ENCODE measurements at regions not wholly inside any gene's neighbourhood (a gene's known extent, or its start where the extent isn't known, plus 50 kb on each side); places are given as distances from the start of the nearest gene placed in this dataset.
"Not testable (repeated sequence)": the region's sequence is repeated elsewhere in the genome, so short reads cannot be mapped to it uniquely, and the experiment has no call there.

DNA sequence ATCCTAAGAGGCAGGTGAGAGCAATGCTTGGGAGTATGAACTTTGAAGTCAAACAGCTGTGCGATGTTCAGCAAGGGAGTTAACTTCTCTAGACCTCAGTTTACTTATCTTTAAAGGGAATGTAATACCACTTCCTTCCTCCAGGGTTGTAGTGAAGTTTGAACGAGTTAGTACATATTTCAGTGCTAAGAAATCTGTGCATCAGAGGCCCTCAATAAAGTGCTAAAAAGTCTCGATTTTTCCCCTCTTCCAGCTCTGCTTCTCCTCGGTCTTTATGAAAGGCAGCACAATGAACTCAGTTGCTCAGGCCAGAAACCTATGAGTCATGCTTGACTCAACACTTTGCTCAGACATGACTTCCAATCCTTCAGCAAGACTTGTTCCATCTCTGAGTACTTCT is 418.9 kb downstream of the MDFIC start:
- H3K27me3 Mint-ChIP-seq = peaks cover 1 to 2% of the 10 kb centered on the region in 2 donors
- DNase-seq = no peak
- Histone ChIP-seq H3K27ac (ENCODE audit: low read depth, low read length) (no peak overlapping the region), H3K4me1 (ENCODE audit: insufficient read depth, low read length) (no peaks in the 10 kb centered on the region), H3K4me3 (ENCODE audit: low read length in 2 of 2) (no peak overlapping the region), H3K9me3 (ENCODE audit: control insufficient read depth in 1 of 2, low read length in 2 of 2) (no peaks in the 10 kb centered on the region), H3K36me3 (ENCODE audit: insufficient read depth, low read length) (no peaks in the 10 kb centered on the region), H3K27me3 (ENCODE audit: insufficient read depth, low read length) (no peaks in the 10 kb centered on the region)
- H3K36me3 Mint-ChIP-seq = no peaks in the 10 kb centered on the region
- H3K4me1 Mint-ChIP-seq = peaks cover 0 to 4% (median 0%) of the 10 kb centered on the region in 4 donors
- POLR2A ChIA-PET (ENCODE audit: partially characterized antibody) = no interaction called here
- H3K9me3 Mint-ChIP-seq = peaks cover 0 to 3% (median 0%) of the 10 kb centered on the region in 8 donors
- no peak overlapping the region for H3K27ac Mint-ChIP-seq
- no peak overlapping the region for H3K4me3 Mint-ChIP-seq
- CTCF ChIA-PET (ENCODE audit: partially characterized antibody) = no interaction called here
- intact Hi-C loops (cut with micrococcal nuclease) = no loop called here

DNA sequence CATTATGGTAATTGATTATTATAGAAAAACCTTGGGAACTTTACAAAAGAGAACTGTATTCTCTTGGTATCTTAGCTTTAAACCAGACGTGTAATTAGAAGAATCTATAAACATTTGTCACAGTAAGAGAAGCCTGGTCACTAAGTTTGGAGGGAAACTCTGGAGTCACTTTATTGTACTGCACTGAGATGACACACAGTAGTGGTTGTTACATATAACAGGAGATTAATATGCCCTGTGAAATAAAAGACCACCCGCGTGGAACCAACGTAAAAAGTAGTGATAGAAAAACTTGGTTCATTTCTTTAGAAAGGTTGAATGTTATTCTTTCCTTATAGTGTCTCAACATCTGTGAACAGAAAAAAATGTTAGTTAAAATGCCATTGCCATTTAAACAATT is 416.1 kb downstream of the MDFIC start:
- H3K27me3 Mint-ChIP-seq = peaks cover 0 to 2% of the 10 kb centered on the region in 2 donors
- H3K27ac Mint-ChIP-seq = no peak overlapping the region
- H3K4me1 ChIP-seq (ENCODE audit: insufficient read depth, low read length) = no peaks in the 10 kb centered on the region
- H3K4me3 Mint-ChIP-seq = no peak overlapping the region
- H3K4me3 ChIP-seq (ENCODE audit: low read length in 2 of 2) = no peak overlapping the region
- H3K27ac ChIP-seq (ENCODE audit: low read depth, low read length) = no peak overlapping the region
- CTCF ChIA-PET (ENCODE audit: partially characterized antibody) = interaction anchor here (0.5 kb wide), 1 partner anchor 1474 kb away, joined by 3 read pairs; no protein-coding TSS in a partner anchor
- peaks cover 0 to 3% (median 0%) of the 10 kb centered on the region in 8 donors for H3K9me3 Mint-ChIP-seq
- POLR2A ChIA-PET (ENCODE audit: partially characterized antibody) = no interaction called here
- no peaks in the 10 kb centered on the region for H3K27me3 ChIP-seq (ENCODE audit: insufficient read depth, low read length)
- H3K36me3 Mint-ChIP-seq = no peaks in the 10 kb centered on the region
- no peaks in the 10 kb centered on the region for H3K36me3 ChIP-seq (ENCODE audit: insufficient read depth, low read length)
- no peaks in the 10 kb centered on the region for H3K9me3 ChIP-seq (ENCODE audit: control insufficient read depth in 1 of 2, low read length in 2 of 2)
- H3K4me1 Mint-ChIP-seq = peaks cover 0 to 4% (median 0%) of the 10 kb centered on the region in 4 donors
- intact Hi-C loops (cut with micrococcal nuclease) = no loop called here
- no peak for DNase-seq

DNA sequence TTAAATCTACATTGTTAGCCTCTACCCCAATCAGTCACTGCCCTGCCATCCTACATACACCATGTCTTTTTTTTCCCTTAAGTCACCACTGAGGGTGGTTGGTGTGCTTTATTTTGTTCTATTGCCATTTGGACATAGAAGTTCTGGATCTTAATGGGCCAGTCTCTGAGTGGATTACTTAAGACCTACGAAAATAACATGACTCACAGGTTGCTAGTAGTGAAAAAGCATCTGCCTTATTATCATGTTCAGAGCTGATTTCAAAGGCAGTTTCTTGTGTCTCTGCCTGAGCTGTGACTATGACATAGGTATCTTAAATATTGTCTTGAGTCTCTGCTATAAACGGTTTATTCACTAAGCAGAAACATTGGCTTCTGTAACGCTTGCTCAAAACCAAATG is 410.8 kb downstream of the MDFIC start:
- no peaks in the 10 kb centered on the region for H3K27me3 ChIP-seq (ENCODE audit: insufficient read depth, low read length)
- no peak overlapping the region for H3K4me3 ChIP-seq (ENCODE audit: low read length in 2 of 2)
- H3K27me3 Mint-ChIP-seq = peaks cover 0 to 2% of the 10 kb centered on the region in 2 donors
- H3K36me3 Mint-ChIP-seq = no peaks in the 10 kb centered on the region
- ChIA-PET POLR2A (ENCODE audit: partially characterized antibody) (no interaction called here), CTCF (ENCODE audit: partially characterized antibody) (no interaction called here)
- no peak overlapping the region for H3K4me3 Mint-ChIP-seq
- no peaks in the 10 kb centered on the region for H3K4me1 Mint-ChIP-seq
- DNase-seq = no peak
- H3K27ac ChIP-seq (ENCODE audit: low read depth, low read length) = no peak overlapping the region
- H3K4me1 ChIP-seq (ENCODE audit: insufficient read depth, low read length) = no peaks in the 10 kb centered on the region
- intact Hi-C loops (cut with micrococcal nuclease) = no loop called here
- H3K27ac Mint-ChIP-seq = no peak overlapping the region
- H3K9me3 ChIP-seq (ENCODE audit: control insufficient read depth in 1 of 2, low read length in 2 of 2) = no peaks in the 10 kb centered on the region
- H3K9me3 Mint-ChIP-seq = no peaks in the 10 kb centered on the region
- H3K36me3 ChIP-seq (ENCODE audit: insufficient read depth, low read length) = no peaks in the 10 kb centered on the region

GRCh38 chr7:115329006-115329405 is 407.1 kb downstream of the MDFIC start:
- no peak for DNase-seq
- no peaks in the 10 kb centered on the region for H3K36me3 ChIP-seq (ENCODE audit: insufficient read depth, low read length)
- H3K27me3 ChIP-seq (ENCODE audit: insufficient read depth, low read length) = no peaks in the 10 kb centered on the region
- Mint-ChIP-seq H3K9me3 (no peaks in the 10 kb centered on the region), H3K4me3 (no peak overlapping the region), H3K4me1 (no peaks in the 10 kb centered on the region), H3K27me3 (no peaks in the 10 kb centered on the region), H3K27ac (no peak overlapping the region), H3K36me3 (no peaks in the 10 kb centered on the region)
- ChIA-PET CTCF (ENCODE audit: partially characterized antibody) (no interaction called here), POLR2A (ENCODE audit: partially characterized antibody) (no interaction called here)
- intact Hi-C loops (cut with micrococcal nuclease) = no loop called here
- H3K4me3 ChIP-seq (ENCODE audit: low read length in 2 of 2) = no peak overlapping the region
- no peaks in the 10 kb centered on the region for H3K9me3 ChIP-seq (ENCODE audit: control insufficient read depth in 1 of 2, low read length in 2 of 2)
- H3K4me1 ChIP-seq (ENCODE audit: insufficient read depth, low read length) = no peaks in the 10 kb centered on the region
- H3K27ac ChIP-seq (ENCODE audit: low read depth, low read length) = no peak overlapping the region

GRCh38 chr7:115328018-115328417 is 406.1 kb downstream of the MDFIC start:
- Mint-ChIP-seq H3K27ac (no peak overlapping the region), H3K4me1 (peaks cover 0 to 1% (median under 1%) of the 10 kb centered on the region in 4 donors), H3K4me3 (no peak overlapping the region), H3K9me3 (no peaks in the 10 kb centered on the region), H3K27me3 (no peaks in the 10 kb centered on the region), H3K36me3 (no peaks in the 10 kb centered on the region)
- CTCF ChIA-PET (ENCODE audit: partially characterized antibody) = no interaction called here
- no peaks in the 10 kb centered on the region for H3K27me3 ChIP-seq (ENCODE audit: insufficient read depth, low read length)
- no peak overlapping the region for H3K27ac ChIP-seq (ENCODE audit: low read depth, low read length)
- POLR2A ChIA-PET (ENCODE audit: partially characterized antibody) = no interaction called here
- no peaks in the 10 kb centered on the region for H3K9me3 ChIP-seq (ENCODE audit: control insufficient read depth in 1 of 2, low read length in 2 of 2)
- intact Hi-C loops (cut with micrococcal nuclease) = no loop called here
- no peaks in the 10 kb centered on the region for H3K4me1 ChIP-seq (ENCODE audit: insufficient read depth, low read length)
- no peak overlapping the region for H3K4me3 ChIP-seq (ENCODE audit: low read length in 2 of 2)
- no peak for DNase-seq
- H3K36me3 ChIP-seq (ENCODE audit: insufficient read depth, low read length) = no peaks in the 10 kb centered on the region

GRCh38 chr7:115327326-115327725 is 405.4 kb downstream of the MDFIC start:
- intact Hi-C loops (cut with micrococcal nuclease) = no loop called here
- no peaks in the 10 kb centered on the region for H3K9me3 ChIP-seq (ENCODE audit: control insufficient read depth in 1 of 2, low read length in 2 of 2)
- Mint-ChIP-seq H3K27me3 (peaks cover 0 to under 1% of the 10 kb centered on the region in 2 donors), H3K27ac (no peak overlapping the region), H3K4me1 (peaks cover 0 to 2% (median under 1%) of the 10 kb centered on the region in 4 donors), H3K9me3 (peaks cover 0 to 2% (median 0%) of the 10 kb centered on the region in 8 donors), H3K4me3 (no peak overlapping the region), H3K36me3 (no peaks in the 10 kb centered on the region)
- no peaks in the 10 kb centered on the region for H3K27me3 ChIP-seq (ENCODE audit: insufficient read depth, low read length)
- H3K36me3 ChIP-seq (ENCODE audit: insufficient read depth, low read length) = no peaks in the 10 kb centered on the region
- POLR2A ChIA-PET (ENCODE audit: partially characterized antibody) = no interaction called here
- CTCF ChIA-PET (ENCODE audit: partially characterized antibody) = no interaction called here
- H3K27ac ChIP-seq (ENCODE audit: low read depth, low read length) = no peak overlapping the region
- DNase-seq = no peak
- H3K4me1 ChIP-seq (ENCODE audit: insufficient read depth, low read length) = no peaks in the 10 kb centered on the region
- no peak overlapping the region for H3K4me3 ChIP-seq (ENCODE audit: low read length in 2 of 2)

DNA sequence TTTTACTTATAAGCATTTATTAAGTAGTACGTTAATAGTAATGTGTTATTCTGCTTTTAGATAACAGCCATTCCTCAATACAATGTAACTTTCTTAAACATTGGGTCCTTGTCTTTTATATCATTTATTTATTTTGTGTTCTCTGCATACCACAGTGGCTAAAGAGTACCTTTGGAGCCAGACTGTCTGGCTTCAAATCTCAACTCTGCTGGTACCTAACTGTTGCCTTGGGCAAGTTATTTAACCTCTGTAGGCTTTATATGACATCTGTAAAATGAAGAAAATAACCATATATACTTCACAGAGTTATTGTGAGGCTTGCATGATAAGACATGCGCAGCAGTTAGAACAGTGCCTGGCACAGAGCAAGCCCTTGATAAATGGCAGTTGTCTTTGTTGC is 397.6 kb downstream of the MDFIC start:
- CTCF ChIA-PET (ENCODE audit: partially characterized antibody) = no interaction called here
- H3K9me3 ChIP-seq (ENCODE audit: control insufficient read depth in 1 of 2, low read length in 2 of 2) = no peaks in the 10 kb centered on the region
- H3K4me3 ChIP-seq (ENCODE audit: low read length in 2 of 2) = no peak overlapping the region
- H3K27ac ChIP-seq (ENCODE audit: low read depth, low read length) = no peak overlapping the region
- no peak overlapping the region for H3K27ac Mint-ChIP-seq
- no peak for DNase-seq
- peaks cover 0 to 2% of the 10 kb centered on the region in 2 donors for H3K27me3 Mint-ChIP-seq
- intact Hi-C loops (cut with micrococcal nuclease) = no loop called here
- no peaks in the 10 kb centered on the region for H3K4me1 ChIP-seq (ENCODE audit: insufficient read depth, low read length)
- peaks cover 0 to 2% (median under 1%) of the 10 kb centered on the region in 4 donors for H3K4me1 Mint-ChIP-seq
- POLR2A ChIA-PET (ENCODE audit: partially characterized antibody) = no interaction called here
- no peaks in the 10 kb centered on the region for H3K27me3 ChIP-seq (ENCODE audit: insufficient read depth, low read length)
- H3K9me3 Mint-ChIP-seq = peaks cover 0 to 2% (median 0%) of the 10 kb centered on the region in 8 donors
- no peaks in the 10 kb centered on the region for H3K36me3 ChIP-seq (ENCODE audit: insufficient read depth, low read length)
- H3K4me3 Mint-ChIP-seq = no peak overlapping the region
- H3K36me3 Mint-ChIP-seq = no peaks in the 10 kb centered on the region

- H3K36me3 ChIP-seq (ENCODE audit: insufficient read depth, low read length); H3K27ac Mint-ChIP-seq; H3K9me3 Mint-ChIP-seq; H3K4me1 Mint-ChIP-seq; H3K36me3 Mint-ChIP-seq; intact Hi-C loops (cut with micrococcal nuclease); DNase-seq; POLR2A ChIA-PET (ENCODE audit: partially characterized antibody); H3K27me3 ChIP-seq (ENCODE audit: insufficient read depth, low read length); H3K4me1 ChIP-seq (ENCODE audit: insufficient read depth, low read length); H3K27me3 Mint-ChIP-seq; H3K4me3 ChIP-seq (ENCODE audit: low read length in 2 of 2); H3K4me3 Mint-ChIP-seq; H3K27ac ChIP-seq (ENCODE audit: low read depth, low read length); H3K9me3 ChIP-seq (ENCODE audit: control insufficient read depth in 1 of 2, low read length in 2 of 2); CTCF ChIA-PET (ENCODE audit: partially characterized antibody): not testable (repeated sequence)
Observed at GRCh38 chr7:115310316-115310715, 388.4 kb downstream of the MDFIC start.

All from CD4-positive, alpha-beta memory T cell (primary cell).